GM04504 (cell line): ENCODE measurements at regions not wholly inside any gene's neighbourhood (a gene's known extent, or its start where the extent isn't known, plus 50 kb on each side); places are given as distances from the start of the nearest gene placed in this dataset.

Source experiments
- DNase-seq: peaks from one replicate; pipeline ENCODE4 v3.0.0-alpha.2; 2012; ENCODE audit warnings: low read depth

GRCh38 chr1:43065616-43066399 is 106.3 kb downstream of the EBNA1BP2 start:
- DNase-seq: no peak

DNA sequence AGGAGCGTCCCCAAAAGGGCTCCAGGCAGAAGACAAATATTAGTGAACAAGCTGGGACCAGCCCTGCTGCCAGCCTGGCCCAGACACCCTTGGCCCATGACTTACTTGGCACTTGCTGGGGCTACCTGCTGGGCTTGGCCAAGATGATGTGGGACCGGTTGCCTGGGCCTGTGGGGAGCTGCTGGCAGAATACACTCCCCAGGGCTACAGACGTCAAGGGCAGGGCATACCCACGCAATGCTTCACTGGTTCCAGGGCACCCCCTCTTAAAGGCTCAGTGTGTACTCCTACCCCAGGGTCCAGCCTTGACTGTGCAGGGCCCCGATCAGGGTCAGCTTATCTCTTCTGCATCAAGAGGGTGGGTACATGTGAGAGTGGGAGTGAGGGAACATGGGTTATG is 106.5 kb upstream of the SLC2A1 start:
- DNase-seq: no peak

DNA sequence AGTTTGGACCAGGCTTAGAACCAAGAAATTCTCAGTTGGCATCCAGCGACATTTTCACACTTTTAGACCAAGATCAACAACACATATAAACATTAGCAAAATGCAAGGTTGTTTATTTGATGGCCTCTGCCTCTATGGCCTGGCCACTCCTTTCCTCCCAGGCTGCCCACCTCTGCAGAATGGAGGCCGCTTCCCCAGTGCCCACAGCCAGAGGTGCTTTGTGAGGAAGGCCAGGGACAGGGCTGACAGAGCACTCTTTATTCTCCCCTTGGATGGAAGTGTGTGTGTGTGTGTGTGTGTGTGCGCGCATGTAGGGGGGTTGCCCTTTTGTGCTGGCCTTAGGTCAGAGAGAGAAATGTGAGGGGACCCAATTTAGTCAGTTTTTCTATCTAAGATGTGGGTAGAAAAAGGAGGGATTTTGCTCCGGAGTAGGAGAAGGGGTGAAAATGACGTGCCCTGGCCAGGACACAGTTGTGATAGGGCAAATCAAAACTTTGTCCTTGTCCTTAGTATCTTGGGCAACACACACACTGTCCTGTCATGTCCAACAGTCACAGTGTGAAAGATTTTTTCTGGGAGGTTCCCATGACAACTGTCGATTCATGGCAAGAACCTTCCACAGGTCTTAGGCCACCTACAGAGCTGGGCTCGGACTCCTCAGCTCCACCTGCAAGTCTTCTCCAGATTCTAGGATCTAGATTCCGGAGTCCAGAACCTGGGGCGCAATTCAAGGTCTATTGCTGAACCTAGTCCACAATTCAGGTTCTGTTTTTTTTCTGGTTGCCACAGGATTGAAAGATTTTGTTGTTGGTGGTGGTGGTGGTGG is 104.9 kb upstream of the SLC2A1 start:
- DNase-seq: no peak

DNA sequence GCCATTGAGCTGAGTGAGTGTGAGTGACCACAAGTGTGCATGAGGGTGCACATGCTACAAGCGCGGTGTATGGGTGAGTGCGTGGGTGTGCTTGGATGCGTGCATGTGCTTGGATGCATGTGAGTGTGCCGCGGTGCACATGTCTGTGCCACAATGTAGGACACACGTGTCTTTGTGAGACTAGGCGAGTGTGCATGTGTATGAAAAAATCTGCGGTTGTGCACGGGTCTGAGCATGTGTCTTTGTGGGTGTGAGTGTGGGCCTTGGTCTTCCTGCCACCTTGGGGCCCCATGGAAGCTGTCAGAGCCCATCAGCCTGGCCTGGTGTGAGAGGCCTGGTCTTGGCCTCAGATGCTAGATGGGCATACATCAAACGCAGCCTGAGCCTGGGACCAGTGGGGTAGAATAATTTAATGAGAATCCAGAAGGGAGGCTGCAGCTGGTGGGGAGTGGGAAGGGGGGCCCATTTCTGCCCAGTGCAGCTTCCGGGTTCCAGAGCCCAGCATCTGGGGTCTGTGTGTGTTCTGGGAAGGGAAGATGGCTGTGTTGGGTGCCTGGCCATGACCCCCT is 103.9 kb upstream of the SLC2A1 start:
- DNase-seq: no peak

- no peak for DNase-seq
Measured at GRCh38 chr1:43061757-43062156, 103.1 kb upstream of the SLC2A1 start.

DNA sequence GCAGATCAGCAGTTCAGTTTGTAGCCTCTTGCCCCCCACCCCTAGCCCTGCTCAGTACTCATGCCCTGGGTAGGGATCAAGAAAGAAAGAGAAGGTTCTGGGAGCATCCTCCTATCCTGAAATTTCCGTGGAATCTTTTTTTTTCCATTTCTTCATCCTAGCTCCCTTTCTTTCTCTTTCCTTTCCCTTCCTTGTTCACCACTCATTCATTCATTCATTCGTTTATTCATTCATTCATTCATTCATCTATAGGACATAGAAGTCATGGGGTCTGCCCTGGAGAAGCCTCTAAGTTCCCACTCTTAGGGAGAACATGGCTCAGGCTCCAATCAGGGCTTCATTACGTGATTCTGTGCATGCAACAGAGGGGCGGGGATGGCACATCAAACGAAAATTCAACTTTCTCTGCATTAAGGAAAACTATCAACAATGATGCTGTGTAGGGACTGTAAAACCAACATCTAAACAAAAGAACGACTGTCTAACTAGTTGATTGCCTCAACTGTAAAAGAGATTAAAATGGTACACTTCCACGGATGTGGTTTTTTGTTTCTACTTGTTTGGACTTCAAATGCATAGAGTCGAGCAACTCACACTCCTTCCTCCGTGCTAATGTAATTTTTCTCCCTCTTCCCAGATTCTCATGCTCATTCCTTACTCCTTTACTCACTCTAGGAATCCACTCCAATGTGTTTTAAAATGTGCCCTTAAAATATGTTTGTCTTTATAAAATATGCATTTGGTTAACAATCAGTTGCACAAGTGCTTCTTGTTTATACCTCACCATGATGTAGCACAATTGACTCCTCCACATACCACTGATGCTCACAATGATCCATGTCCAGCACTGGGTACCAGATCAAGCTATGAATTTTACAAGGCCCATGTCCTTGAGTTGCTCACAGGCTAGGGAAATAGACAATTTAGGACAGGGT is 101.2 kb upstream of the SLC2A1 start:
- no peak for DNase-seq

DNA sequence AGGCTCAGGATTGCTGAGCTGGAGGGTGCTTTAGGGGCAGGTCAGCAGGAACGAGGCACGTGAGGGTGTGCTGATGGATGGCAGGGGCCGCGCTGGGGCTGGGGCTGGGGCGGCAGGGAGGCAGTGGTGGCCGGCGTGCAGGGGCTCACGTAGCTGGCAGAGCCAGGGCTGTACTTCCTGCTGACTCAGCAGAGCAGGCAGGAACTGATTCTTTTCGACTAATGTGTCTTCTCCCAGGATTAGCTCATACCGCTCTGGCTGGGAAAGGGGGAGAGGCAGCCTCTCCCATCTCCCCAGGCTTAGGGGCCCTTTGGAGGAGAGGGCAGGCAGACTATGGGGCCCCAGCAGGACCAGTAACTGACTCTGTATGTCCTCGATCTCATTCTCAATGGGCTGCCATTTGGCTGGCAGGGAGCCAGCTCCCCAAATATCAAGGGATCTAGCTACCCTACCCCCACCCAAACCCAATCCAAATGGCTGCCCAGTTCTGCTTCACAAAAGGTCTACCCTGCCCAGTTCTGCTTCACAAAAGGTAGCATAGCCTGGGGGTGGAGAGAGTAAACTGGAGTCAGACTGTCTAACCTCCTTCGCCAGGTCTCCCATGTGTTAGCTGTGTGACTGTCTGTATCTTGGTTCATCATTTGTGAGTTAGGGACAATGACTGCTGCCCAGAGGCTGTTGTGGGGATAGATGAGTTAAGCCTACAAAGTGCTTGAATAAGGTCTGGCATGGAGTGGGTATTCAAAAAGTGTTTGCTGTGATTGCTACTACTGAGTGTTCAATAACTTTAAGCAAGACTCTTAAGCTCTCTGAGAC is 100.1 kb upstream of the SLC2A1 start:
- no peak for DNase-seq

- DNase-seq: no peak
Measured at GRCh38 chr1:43058056-43058455, 99.4 kb upstream of the SLC2A1 start.

DNA sequence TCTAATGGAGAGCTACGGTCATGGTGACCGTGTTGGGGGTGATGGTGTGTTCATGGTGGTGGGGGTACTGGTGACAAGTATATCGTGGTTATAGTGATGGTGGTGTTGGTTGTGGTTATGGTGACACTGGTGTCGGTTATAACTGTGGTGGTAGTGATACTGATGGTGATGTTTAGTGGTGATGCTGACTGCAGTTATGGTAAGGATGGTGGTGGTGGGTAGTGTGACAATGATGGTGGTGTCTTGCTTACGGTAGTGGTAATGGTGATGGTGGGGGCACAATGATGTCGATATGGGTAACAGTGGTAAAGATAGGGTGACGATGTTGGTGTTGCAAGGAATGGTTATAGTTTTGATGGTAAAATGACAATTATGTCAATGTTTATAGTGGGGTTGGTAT is 98.9 kb upstream of the SLC2A1 start:
- no peak for DNase-seq

GRCh38 chr1:43056981-43057391 is 98.3 kb upstream of the SLC2A1 start:
- no peak for DNase-seq

DNA sequence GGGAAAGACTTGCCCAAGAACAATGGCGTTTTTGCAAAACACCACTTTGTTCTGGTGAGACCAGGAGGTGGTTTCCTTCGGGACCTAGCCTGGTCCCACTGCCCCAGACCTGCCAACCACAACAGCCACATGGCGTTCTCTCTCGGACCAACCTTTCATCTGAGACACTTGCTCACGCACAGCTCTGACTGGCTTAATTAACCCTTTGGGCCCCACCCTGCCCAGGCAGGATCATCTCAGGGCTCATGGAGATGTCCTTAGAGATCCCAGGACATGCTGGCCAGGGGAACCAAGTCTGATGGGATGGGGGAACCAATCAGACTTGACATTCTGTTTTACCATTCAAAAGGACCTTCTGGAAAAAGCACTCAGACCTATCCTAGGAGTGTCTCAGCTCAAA is 97.8 kb upstream of the SLC2A1 start:
- no peak for DNase-seq

DNA sequence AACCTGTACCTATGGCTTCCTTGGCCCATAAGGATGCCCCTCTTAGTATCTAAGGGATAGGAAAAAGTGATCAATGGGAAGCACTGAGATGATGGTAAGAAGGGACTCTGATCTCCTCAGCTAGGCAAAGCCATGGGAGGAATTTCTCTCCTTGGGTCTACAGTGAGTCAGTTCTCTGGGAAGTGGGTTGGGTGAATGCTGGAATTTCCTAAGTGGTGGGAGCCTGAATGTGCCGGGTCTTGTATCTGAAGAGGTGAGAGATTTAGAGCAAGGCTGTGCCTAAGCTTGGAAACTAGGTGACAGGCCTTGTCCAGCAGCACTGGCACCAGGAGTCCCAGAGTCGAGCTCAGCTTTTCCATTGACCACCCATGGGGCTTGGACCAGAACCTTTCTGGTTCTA is 96.3 kb upstream of the SLC2A1 start:
- DNase-seq: no peak

DNA sequence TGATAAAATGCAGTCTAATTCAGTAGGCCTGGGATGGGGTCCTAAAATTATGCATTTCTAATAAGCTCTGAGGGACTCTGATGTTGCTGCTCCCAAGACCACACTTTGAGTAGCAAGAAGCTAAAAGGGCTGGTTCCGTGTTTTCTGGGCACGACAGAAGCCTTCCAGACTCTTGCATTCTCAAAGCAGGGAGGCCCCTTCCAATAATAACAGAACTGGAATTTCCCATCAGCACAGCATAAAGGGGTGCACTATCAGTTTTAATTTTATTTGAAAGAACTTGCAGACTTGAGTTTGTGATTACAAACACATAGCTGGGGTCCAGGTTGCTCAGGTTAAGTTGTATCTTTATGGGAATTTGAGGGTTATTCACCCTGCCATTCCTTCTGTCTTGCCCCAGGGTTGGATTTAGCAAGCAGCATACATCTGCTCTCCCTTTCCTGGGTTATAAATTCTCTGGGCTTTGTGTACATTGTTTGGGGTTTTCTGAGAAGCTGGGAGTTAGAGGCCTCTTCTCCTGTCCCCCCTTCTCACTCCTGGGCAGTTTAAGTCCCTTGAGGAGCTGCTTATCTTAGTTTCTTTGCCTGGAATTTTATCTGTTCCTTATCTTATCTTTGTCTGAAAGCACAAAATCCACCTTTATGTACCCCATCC is 94.2 kb upstream of the SLC2A1 start:
- no peak for DNase-seq

DNA sequence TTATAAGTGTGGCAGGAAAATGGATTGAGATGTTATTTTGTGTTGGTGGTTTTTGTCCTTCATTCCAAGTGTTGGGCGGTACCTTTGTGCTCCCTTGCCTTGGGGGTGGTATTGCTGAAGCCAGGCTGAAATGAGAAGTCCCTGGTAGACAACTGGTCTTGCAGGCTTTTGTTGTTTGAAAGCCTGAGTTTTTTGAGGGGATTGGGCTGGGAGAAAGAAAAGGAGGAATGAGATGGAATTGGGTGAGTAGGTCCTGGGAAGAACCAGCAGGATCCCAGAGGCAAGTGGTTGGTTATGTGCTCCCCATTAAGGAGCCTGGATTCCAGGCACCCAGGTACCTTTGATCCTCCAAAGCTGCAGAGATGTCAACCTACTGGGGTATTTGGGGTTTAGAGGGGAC is 93.7 kb upstream of the SLC2A1 start:
- no peak for DNase-seq

GRCh38 chr1:43049481-43049880 is 90.8 kb upstream of the SLC2A1 start:
- DNase-seq: no peak

- DNase-seq: no peak
Measured at GRCh38 chr1:43048601-43049011, 89.9 kb upstream of the SLC2A1 start.

DNA sequence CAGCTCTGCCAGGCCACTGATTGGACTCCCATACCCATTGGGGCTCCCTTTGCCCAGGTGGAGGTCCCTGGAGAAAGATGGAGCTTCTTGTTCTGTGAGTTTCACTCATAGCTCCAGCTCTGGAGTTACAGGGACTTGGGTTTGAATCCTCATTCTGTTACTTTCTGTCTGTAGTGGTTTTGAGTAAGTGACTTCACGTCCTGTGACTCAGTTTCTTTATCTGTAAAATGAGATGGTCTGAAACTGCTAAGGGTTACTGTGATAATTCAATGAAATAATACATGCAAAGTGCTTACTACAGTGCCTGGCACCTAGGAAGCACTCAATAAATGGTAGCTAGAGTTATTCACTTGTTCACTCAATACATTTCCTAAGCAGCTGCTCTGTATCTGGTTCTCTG is 88.5 kb upstream of the SLC2A1 start:
- no peak for DNase-seq

DNA sequence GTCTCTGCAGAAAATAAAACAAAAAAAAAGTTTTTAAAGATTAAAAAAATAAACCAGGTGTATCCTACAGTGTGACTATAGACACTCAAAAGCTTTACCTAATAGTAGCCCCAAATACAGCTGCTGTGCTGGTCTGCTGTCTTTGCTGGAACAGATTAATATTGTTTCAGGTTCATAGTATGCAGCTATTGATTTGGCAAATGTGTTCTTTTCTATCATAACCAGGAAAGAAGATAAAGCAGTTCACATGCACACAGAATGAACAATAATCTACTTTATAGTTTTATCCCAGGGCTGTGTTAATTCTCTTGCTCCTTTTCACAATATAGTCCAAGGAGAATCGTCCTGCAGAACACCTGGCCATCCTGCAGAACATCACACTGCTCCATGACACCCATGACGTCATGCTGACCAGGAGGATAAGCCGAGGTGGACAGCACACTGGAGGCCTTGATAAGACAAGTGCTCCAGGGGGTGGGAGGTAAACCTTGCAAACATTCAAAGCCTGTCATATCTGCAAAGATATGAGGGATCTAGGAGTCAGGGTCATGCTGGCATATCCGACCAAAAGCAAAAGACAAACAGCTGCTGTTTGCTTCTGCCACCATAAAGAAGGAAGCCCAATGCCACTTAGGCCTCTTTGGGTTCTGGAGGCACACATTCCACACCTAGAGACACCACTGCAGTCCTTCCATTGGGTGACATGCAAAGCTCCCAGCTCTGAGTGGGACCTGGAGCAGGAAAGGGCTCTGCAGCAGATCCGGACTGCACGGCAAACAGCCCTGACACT is 86.1 kb upstream of the SLC2A1 start:
- no peak for DNase-seq

DNA sequence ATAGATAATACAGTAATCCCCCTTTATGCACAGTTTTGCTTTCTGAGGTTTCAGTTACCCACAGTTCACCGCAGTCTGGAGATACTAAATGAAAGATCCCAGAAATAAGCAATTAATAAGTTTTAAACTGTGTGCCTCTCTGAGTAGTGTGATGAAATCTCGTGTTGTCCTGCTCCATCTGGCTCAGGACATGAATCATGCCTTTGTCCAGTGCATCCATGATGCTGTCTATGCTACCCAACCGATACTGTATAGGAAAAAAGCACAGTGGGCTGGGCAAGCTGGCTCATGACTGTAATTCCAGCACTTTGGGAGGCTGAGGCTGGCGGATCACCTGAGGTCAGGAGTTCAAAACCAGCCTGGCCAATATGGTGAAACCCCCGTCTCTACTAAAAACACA is 85.0 kb upstream of the SLC2A1 start:
- DNase-seq: no peak
